Osteocyte (in vitro differentiated cells): ENCODE measurements at regions not wholly inside any gene's neighbourhood (a gene's known extent, or its start where the extent isn't known, plus 50 kb on each side); places are given as distances from the start of the nearest gene placed in this dataset.

Experiments
- DNase-seq: peaks from one replicate; pipeline ENCODE4 v3.0.0; 2021; ENCODE audit warnings: mixed read lengths; ENCODE audit not compliant: unreplicated experiment; ENCODE audit errors: extremely low spot score
- H3K27ac Mint-ChIP-seq: one replicate; pipeline ENCODE4 v1.8.0; 2021; ENCODE audit warnings: mild to moderate bottlenecking, mixed read lengths; ENCODE audit not compliant: unreplicated experiment
- H3K27me3 Mint-ChIP-seq: one replicate; pipeline ENCODE4 v1.8.0; 2021; ENCODE audit warnings: mixed read lengths; ENCODE audit not compliant: unreplicated experiment
- H3K36me3 Mint-ChIP-seq: one replicate; pipeline ENCODE4 v1.8.0; 2021; ENCODE audit warnings: mixed read lengths; ENCODE audit not compliant: unreplicated experiment
- H3K4me1 Mint-ChIP-seq: one replicate; pipeline ENCODE4 v1.8.0; 2021; ENCODE audit warnings: mixed read lengths; ENCODE audit not compliant: unreplicated experiment
- H3K4me3 Mint-ChIP-seq: one replicate; pipeline ENCODE4 v1.8.0; 2021; ENCODE audit warnings: mild to moderate bottlenecking, moderate library complexity, mixed read lengths; ENCODE audit not compliant: unreplicated experiment
- H3K9me3 Mint-ChIP-seq: one replicate; pipeline ENCODE4 v1.8.0; 2021; ENCODE audit warnings: mixed read lengths; ENCODE audit not compliant: unreplicated experiment
- CTCF ChIP-seq: fragments of 200-600 bp; sonication (generic); IDR thresholded peaks from 2 replicates; pipeline ENCODE4 v1.5.0; 2021; ENCODE audit warnings: antibody characterized with exemption, mild to moderate bottlenecking, moderate library complexity

GRCh38 chr13:82661126-82661525 is 1221.1 kb downstream of the SLITRK1 start:
- H3K36me3 Mint-ChIP-seq = no peaks in the 10 kb centered on the region
- peaks cover 17% of the 10 kb centered on the region for H3K4me1 Mint-ChIP-seq
- DNase-seq = no peak
- peaks cover 4% of the 10 kb centered on the region for H3K9me3 Mint-ChIP-seq
- no peak overlapping the region for H3K4me3 Mint-ChIP-seq
- no peaks in the 10 kb centered on the region for H3K27me3 Mint-ChIP-seq
- TF ChIP-seq CTCF = no peak
- H3K27ac Mint-ChIP-seq = no peak overlapping the region

GRCh38 chr13:82658811-82659210 is 1223.5 kb downstream of the SLITRK1 start:
- Mint-ChIP-seq H3K27me3 (no peaks in the 10 kb centered on the region), H3K27ac (no peak overlapping the region), H3K4me3 (no peak overlapping the region), H3K36me3 (no peaks in the 10 kb centered on the region), H3K4me1 (peaks cover 38% of the 10 kb centered on the region), H3K9me3 (peaks cover 4% of the 10 kb centered on the region)
- no peak for TF ChIP-seq CTCF
- DNase-seq = no peak

GRCh38 chr13:82657471-82657870 is 1224.8 kb downstream of the SLITRK1 start:
- no peak for DNase-seq
- TF ChIP-seq CTCF = no peak

GRCh38 chr13:82654861-82655855 is 1227.1 kb downstream of the SLITRK1 start:
- no peak for TF ChIP-seq CTCF
- Mint-ChIP-seq H3K4me3 (no peak overlapping the region), H3K27me3 (no peaks in the 10 kb centered on the region), H3K9me3 (peaks cover 4% of the 10 kb centered on the region), H3K27ac (peak overlapping the region; percentile 86), H3K4me1 (peaks cover 25% of the 10 kb centered on the region), H3K36me3 (no peaks in the 10 kb centered on the region)
- no peak for DNase-seq

More at GRCh38 chr13:82657471-82657870, 1224.8 kb downstream of the SLITRK1 start:
- Mint-ChIP-seq H3K4me3 (no peak overlapping the region), H3K9me3 (peaks cover 4% of the 10 kb centered on the region), H3K36me3 (no peaks in the 10 kb centered on the region), H3K4me1 (peaks cover 31% of the 10 kb centered on the region), H3K27ac (no peak overlapping the region), H3K27me3 (no peaks in the 10 kb centered on the region)

GRCh38 chr13:82654143-82654542 is 1228.1 kb downstream of the SLITRK1 start:
- DNase-seq = no peak
- H3K9me3 Mint-ChIP-seq = peaks cover 4% of the 10 kb centered on the region
- H3K27me3 Mint-ChIP-seq = no peaks in the 10 kb centered on the region
- H3K36me3 Mint-ChIP-seq = no peaks in the 10 kb centered on the region
- H3K27ac Mint-ChIP-seq = peak overlapping the region; percentile 86
- no peak for TF ChIP-seq CTCF
- no peak overlapping the region for H3K4me3 Mint-ChIP-seq
- H3K4me1 Mint-ChIP-seq = peaks cover 25% of the 10 kb centered on the region
